Neuronal stem cell (in vitro differentiated cells): ENCODE measurements at regions not wholly inside any gene's neighbourhood (a gene's known extent, or its start where the extent isn't known, plus 50 kb on each side); places are given as distances from the start of the nearest gene placed in this dataset.

ENCODE experiments used
- DNase-seq: peaks from one replicate; pipeline ENCODE4 v3.0.0-alpha.2; 2013; ENCODE audit warnings: low spot score
- H2AFZ ChIP-seq: one replicate; pipeline ENCODE4 v1.6.1; 2013; ENCODE audit warnings: mild to moderate bottlenecking, low read length, inconsistent platforms
- H2AK5ac ChIP-seq: 2 replicates; pipeline ENCODE4 v1.6.1; 2013; ENCODE audit warnings: low read depth, mild to moderate bottlenecking, inconsistent platforms, low read length, moderate library complexity, mixed read lengths
- H2BK120ac ChIP-seq: 2 replicates; pipeline ENCODE4 v1.6.1; 2013; ENCODE audit warnings: low read depth, mild to moderate bottlenecking, inconsistent platforms, low read length, moderate library complexity, mixed read lengths
- H2BK12ac ChIP-seq: one replicate; pipeline ENCODE4 v1.6.1; 2013; ENCODE audit warnings: low read length, inconsistent platforms
- H2BK15ac ChIP-seq: 2 replicates; pipeline ENCODE4 v1.6.1; 2013; ENCODE audit warnings: mild to moderate bottlenecking, low read length, inconsistent platforms, mixed read lengths
- H2BK5ac ChIP-seq: one replicate; pipeline ENCODE4 v1.6.1; 2013; ENCODE audit warnings: inconsistent platforms, mild to moderate bottlenecking, low read length, moderate library complexity
- H3K14ac ChIP-seq: one replicate; pipeline ENCODE4 v1.6.1; 2013; ENCODE audit warnings: low read length, inconsistent platforms
- H3K18ac ChIP-seq: 2 replicates; pipeline ENCODE4 v1.6.1; 2013; ENCODE audit warnings: low read length, inconsistent platforms
- H3K23ac ChIP-seq: 2 replicates; pipeline ENCODE4 v1.6.1; 2013; ENCODE audit warnings: low read depth, mild to moderate bottlenecking, mixed read lengths, low read length, inconsistent platforms; ENCODE audit not compliant: poor library complexity
- H3K27ac ChIP-seq: replicated peaks from 3 replicates; pipeline ENCODE4 v1.5.1; 2013; ENCODE audit warnings: low read length, inconsistent platforms
- H3K27me3 ChIP-seq, 3 experiments: 2 replicates each; pipeline ENCODE4 v1.6.1; 2013; ENCODE audit warnings: low read length in 3 of 3, mild to moderate bottlenecking in 2 of 3, inconsistent platforms in 1 of 3, low read depth in 1 of 3, mixed read lengths in 1 of 3, moderate library complexity in 1 of 3; ENCODE audit not compliant: control insufficient read depth in 3 of 3, insufficient read depth in 3 of 3
- H3K36me3 ChIP-seq, 2 donors: replicated peaks in 1 of 2; 2 replicates each; pipeline ENCODE4 v1.6.1; 2013; ENCODE audit warnings: low read length in 2 of 2; ENCODE audit not compliant: control insufficient read depth in 2 of 2, insufficient read depth in 2 of 2
- H3K4ac ChIP-seq: 2 replicates; pipeline ENCODE4 v1.6.1; 2013; ENCODE audit warnings: inconsistent platforms, mild to moderate bottlenecking, low read length, moderate library complexity
- H3K4me1 ChIP-seq, 2 donors: 1 replicate in 1 of 2; 2 replicates in 1 of 2; pipeline ENCODE4 v1.6.1; 2013; ENCODE audit warnings: low read length in 2 of 2, low read depth in 1 of 2; ENCODE audit not compliant: control insufficient read depth in 2 of 2, insufficient read depth in 1 of 2
- H3K4me2 ChIP-seq: one replicate; pipeline ENCODE4 v1.6.1; 2013; ENCODE audit warnings: mild to moderate bottlenecking, low read length, inconsistent platforms; ENCODE audit not compliant: insufficient read depth, poor library complexity, severe bottlenecking
- H3K4me3 ChIP-seq, 2 donors: 2 replicates each; pipeline ENCODE4 v1.5.1; 2013; ENCODE audit warnings: low read length in 2 of 2, mild to moderate bottlenecking in 2 of 2, inconsistent platforms in 1 of 2, moderate library complexity in 1 of 2
- H3K79me1 ChIP-seq: one replicate; pipeline ENCODE4 v1.6.1; 2013; ENCODE audit warnings: low read depth, mild to moderate bottlenecking, inconsistent platforms, low read length, moderate library complexity
- H3K9ac ChIP-seq: one replicate; pipeline ENCODE4 v1.6.1; 2013; ENCODE audit warnings: mild to moderate bottlenecking, low read depth, low read length, inconsistent platforms; ENCODE audit not compliant: poor library complexity
- H3K9me3 ChIP-seq, 2 donors: replicated peaks in 1 of 2; 2 replicates each; pipeline versions ENCODE3 to v1.6.1; 2013; ENCODE audit warnings: low read length in 2 of 2, mild to moderate bottlenecking in 2 of 2, inconsistent platforms in 1 of 2, low read depth in 1 of 2, mixed read lengths in 1 of 2, moderate library complexity in 1 of 2; ENCODE audit not compliant: control insufficient read depth in 2 of 2, insufficient read depth in 1 of 2
- H4K8ac ChIP-seq: one replicate; pipeline ENCODE4 v1.6.1; 2013; ENCODE audit warnings: low read depth, mild to moderate bottlenecking, inconsistent platforms, low read length, moderate library complexity
- H4K91ac ChIP-seq: one replicate; pipeline ENCODE4 v1.6.1; 2013; ENCODE audit warnings: low read length, low read depth, mild to moderate bottlenecking, inconsistent platforms; ENCODE audit not compliant: poor library complexity
- WGBS, 2 donors: extraction: QIAGEN DNeasy Blood & Tissue Kit; methylation state at CpG; one replicate each; pipeline ENCODE4 v1.1.7; 2013; ENCODE audit warnings: missing lambda C conversion rate in 2 of 2, mixed read lengths in 1 of 2; ENCODE audit not compliant: insufficient read length in 2 of 2, insufficient replicate concordance in 1 of 2; ENCODE audit errors: extremely low coverage in 2 of 2; 5-methylcytosine and 5-hydroxymethylcytosine counted together

- Histone ChIP-seq H3K18ac (no peak overlapping the region), H3K9ac (no peak overlapping the region), H2BK120ac (no peak overlapping the region), H4K8ac (no peak overlapping the region), H3K27me3 (no peaks in the 10 kb centered on the region), H3K36me3 (no peaks in the 10 kb centered on the region), H3K4ac (no peak overlapping the region), H2AK5ac (no peak overlapping the region), H2BK15ac (no peak overlapping the region), H3K23ac (no peak overlapping the region), H3K4me1 (peaks cover 7 to 11% of the 10 kb centered on the region in 2 donors), H3K4me3 (no peak overlapping the region), H3K4me2 (no peak overlapping the region), H2BK12ac (no peak overlapping the region), H2AFZ (peak overlapping the region; percentile 55), H4K91ac (no peak overlapping the region), H2BK5ac (no peak overlapping the region), H3K79me1 (no peaks in the 10 kb centered on the region), H3K14ac (no peak overlapping the region), H3K9me3 (no peaks in the 10 kb centered on the region), H3K27ac (peak overlapping the region; percentile 54)
- DNase-seq, result no peak
- no CpG with 5 or more reads among the region's 2 CpGs for WGBS, 2 donors
Measured at GRCh38 chr13:66224663-66225062, 1005.5 kb downstream of the PCDH9 start.

GRCh38 chr13:66222926-66223325 is 1007.2 kb downstream of the PCDH9 start:
- Histone ChIP-seq H3K36me3 (no peaks in the 10 kb centered on the region), H3K27ac (no peak overlapping the region), H3K14ac (no peak overlapping the region), H2AFZ (no peak overlapping the region), H3K9me3 (no peaks in the 10 kb centered on the region), H2BK120ac (no peak overlapping the region), H3K4ac (no peak overlapping the region), H3K23ac (no peak overlapping the region), H2BK12ac (no peak overlapping the region), H2BK5ac (no peak overlapping the region), H3K4me3 (no peak overlapping the region), H3K18ac (no peak overlapping the region), H2BK15ac (no peak overlapping the region), H3K79me1 (no peaks in the 10 kb centered on the region), H2AK5ac (no peak overlapping the region), H4K91ac (no peak overlapping the region), H3K27me3 (no peaks in the 10 kb centered on the region), H3K9ac (no peak overlapping the region), H4K8ac (no peak overlapping the region), H3K4me2 (no peak overlapping the region), H3K4me1 (peaks cover 7 to 11% of the 10 kb centered on the region in 2 donors)
- no peak for DNase-seq
- WGBS, 2 donors, result no CpG with 5 or more reads among the region's 4 CpGs

GRCh38 chr13:66222127-66222526 is 1008.0 kb downstream of the PCDH9 start:
- no peak overlapping the region for H3K4ac ChIP-seq
- H4K8ac ChIP-seq, result no peak overlapping the region
- H3K27me3 ChIP-seq, result no peaks in the 10 kb centered on the region
- no CpG with 5 or more reads among the region's 4 CpGs for WGBS, 2 donors
- peaks cover 7 to 11% of the 10 kb centered on the region in 2 donors for H3K4me1 ChIP-seq
- H2AFZ ChIP-seq, result no peak overlapping the region
- no peaks in the 10 kb centered on the region for H3K9me3 ChIP-seq
- H2BK5ac ChIP-seq, result no peak overlapping the region
- no peak overlapping the region for H3K4me3 ChIP-seq
- H3K79me1 ChIP-seq, result no peaks in the 10 kb centered on the region
- H2BK15ac ChIP-seq, result no peak overlapping the region
- no peak overlapping the region for H3K27ac ChIP-seq
- no peak overlapping the region for H3K4me2 ChIP-seq
- no peak overlapping the region for H2AK5ac ChIP-seq
- H2BK120ac ChIP-seq, result no peak overlapping the region
- no peak for DNase-seq
- H3K14ac ChIP-seq, result no peak overlapping the region
- H2BK12ac ChIP-seq, result no peak overlapping the region
- H3K9ac ChIP-seq, result no peak overlapping the region
- H3K23ac ChIP-seq, result no peak overlapping the region
- no peak overlapping the region for H3K18ac ChIP-seq
- no peaks in the 10 kb centered on the region for H3K36me3 ChIP-seq
- no peak overlapping the region for H4K91ac ChIP-seq

- no peak overlapping the region for H2BK120ac ChIP-seq
- no peaks in the 10 kb centered on the region for H3K27me3 ChIP-seq
- H4K8ac ChIP-seq, result no peak overlapping the region
- peaks cover 0 to 6% of the 10 kb centered on the region in 2 donors for H3K4me1 ChIP-seq
- no peak overlapping the region for H4K91ac ChIP-seq
- H2BK5ac ChIP-seq, result no peak overlapping the region
- H3K9ac ChIP-seq, result no peak overlapping the region
- no peak overlapping the region for H2BK15ac ChIP-seq
- no peaks in the 10 kb centered on the region for H3K36me3 ChIP-seq
- peak; percentile 63 for DNase-seq
- H3K18ac ChIP-seq, result no peak overlapping the region
- no CpG with 5 or more reads among the region's 1 CpG for WGBS, 2 donors
- no peak overlapping the region for H3K4me2 ChIP-seq
- no peaks in the 10 kb centered on the region for H3K9me3 ChIP-seq
- no peak overlapping the region for H2AFZ ChIP-seq
- H2AK5ac ChIP-seq, result no peak overlapping the region
- no peak overlapping the region for H3K14ac ChIP-seq
- no peak overlapping the region for H3K4ac ChIP-seq
- H3K79me1 ChIP-seq, result no peaks in the 10 kb centered on the region
- H3K23ac ChIP-seq, result no peak overlapping the region
- no peak overlapping the region for H2BK12ac ChIP-seq
- H3K27ac ChIP-seq, result peak overlapping the region; percentile 90
- H3K4me3 ChIP-seq, result no peak overlapping the region
Measured at GRCh38 chr13:66219506-66219905, 1010.6 kb downstream of the PCDH9 start.
